Nephron (organoid): ENCODE measurements at regions not wholly inside any gene's neighbourhood (a gene's known extent, or its start where the extent isn't known, plus 50 kb on each side); places are given as distances from the start of the nearest gene placed in this dataset.
A peak's percentile ranks its signal among the peaks of the same experiment; 100 is the strongest.

Source experiments
- H3K27ac Mint-ChIP-seq, 3 experiments: 2 replicates each; pipeline ENCODE4 v1.8.0; 2020; ENCODE audit warnings: mixed read lengths in 3 of 3, mild to moderate bottlenecking in 2 of 3, moderate library complexity in 1 of 3
- H3K27me3 Mint-ChIP-seq: 2 replicates; pipeline ENCODE4 v1.8.0; 2021; ENCODE audit warnings: low read depth, mild to moderate bottlenecking, moderate library complexity, mixed read lengths
- H3K36me3 Mint-ChIP-seq: 2 replicates; pipeline ENCODE4 v1.8.0; 2020; ENCODE audit warnings: low read depth, mixed read lengths
- H3K4me1 Mint-ChIP-seq: 2 replicates; pipeline ENCODE4 v1.8.0; 2020; ENCODE audit warnings: mixed read lengths
- H3K4me3 Mint-ChIP-seq, 3 experiments: 2 replicates each; pipeline ENCODE4 v1.8.0; 2020; ENCODE audit warnings: mild to moderate bottlenecking in 3 of 3, mixed read lengths in 3 of 3, moderate library complexity in 2 of 3
- H3K9me3 Mint-ChIP-seq: 2 replicates; pipeline ENCODE4 v1.8.0; 2020; ENCODE audit warnings: mixed read lengths
- TF ChIP-seq, protein P1 (sequence below), 3 experiments: fragments of 200-600 bp; sonication (generic); IDR thresholded peaks; one replicate each; pipeline ENCODE4 v1.5.0; 2021; ENCODE audit warnings: antibody characterized with exemption in 3 of 3; ENCODE audit not compliant: unreplicated experiment in 3 of 3

DNA sequence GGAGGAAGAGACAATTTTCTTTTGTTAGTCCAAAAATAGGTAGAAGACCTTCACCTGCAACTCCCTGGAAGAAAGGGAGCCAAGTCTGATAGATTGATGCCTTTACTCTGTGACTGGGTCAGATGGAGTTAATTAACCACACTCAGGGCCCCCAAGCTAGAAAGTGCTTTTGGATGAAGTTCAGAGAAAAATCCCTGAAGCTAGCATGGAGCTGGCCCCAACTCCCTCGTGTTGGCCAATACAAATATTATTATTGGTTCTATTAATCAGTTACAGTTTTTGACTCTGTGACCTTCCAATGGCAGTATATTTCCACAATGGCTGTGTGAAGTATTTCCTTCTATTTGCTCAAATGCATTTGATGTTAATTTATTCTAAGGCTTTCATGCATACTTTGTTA is 1753.5 kb downstream of the EFNA5 start:
- peaks cover 22% of the 10 kb centered on the region for H3K4me1 Mint-ChIP-seq
- no peak overlapping the region for H3K4me3 Mint-ChIP-seq
- H3K27ac Mint-ChIP-seq = peak overlapping the region; percentile 77 to 85 (median 79)
- no peaks in the 10 kb centered on the region for H3K27me3 Mint-ChIP-seq
- TF ChIP-seq, protein P1, sequence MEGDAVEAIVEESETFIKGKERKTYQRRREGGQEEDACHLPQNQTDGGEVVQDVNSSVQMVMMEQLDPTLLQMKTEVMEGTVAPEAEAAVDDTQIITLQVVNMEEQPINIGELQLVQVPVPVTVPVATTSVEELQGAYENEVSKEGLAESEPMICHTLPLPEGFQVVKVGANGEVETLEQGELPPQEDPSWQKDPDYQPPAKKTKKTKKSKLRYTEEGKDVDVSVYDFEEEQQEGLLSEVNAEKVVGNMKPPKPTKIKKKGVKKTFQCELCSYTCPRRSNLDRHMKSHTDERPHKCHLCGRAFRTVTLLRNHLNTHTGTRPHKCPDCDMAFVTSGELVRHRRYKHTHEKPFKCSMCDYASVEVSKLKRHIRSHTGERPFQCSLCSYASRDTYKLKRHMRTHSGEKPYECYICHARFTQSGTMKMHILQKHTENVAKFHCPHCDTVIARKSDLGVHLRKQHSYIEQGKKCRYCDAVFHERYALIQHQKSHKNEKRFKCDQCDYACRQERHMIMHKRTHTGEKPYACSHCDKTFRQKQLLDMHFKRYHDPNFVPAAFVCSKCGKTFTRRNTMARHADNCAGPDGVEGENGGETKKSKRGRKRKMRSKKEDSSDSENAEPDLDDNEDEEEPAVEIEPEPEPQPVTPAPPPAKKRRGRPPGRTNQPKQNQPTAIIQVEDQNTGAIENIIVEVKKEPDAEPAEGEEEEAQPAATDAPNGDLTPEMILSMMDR (IDR thresholded peaks at IDR 0.05; ENCODE audit: unreplicated experiment in 3 of 3) = no peak
- peaks cover 8% of the 10 kb centered on the region for H3K36me3 Mint-ChIP-seq
- H3K9me3 Mint-ChIP-seq = peaks cover 5% of the 10 kb centered on the region

DNA sequence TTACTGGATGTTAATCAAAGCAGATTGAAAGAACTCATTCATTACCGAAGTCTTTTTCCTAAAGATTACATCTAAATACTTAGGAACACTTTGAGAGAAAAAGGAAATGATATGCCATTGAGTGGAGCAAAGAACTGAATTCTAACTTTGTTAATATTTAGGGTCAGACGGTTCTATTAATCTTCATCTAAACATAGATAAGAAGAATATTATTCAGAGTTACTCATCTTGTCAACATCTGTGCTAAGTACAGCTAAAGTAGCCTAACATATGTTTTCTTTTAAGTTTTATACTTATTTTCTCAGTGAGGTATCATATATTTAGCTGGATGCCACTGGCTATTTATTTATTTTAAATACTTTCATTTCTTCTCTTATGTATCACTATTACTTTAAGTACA is 1763.7 kb downstream of the EFNA5 start:
- H3K4me1 Mint-ChIP-seq = peaks cover 9% of the 10 kb centered on the region
- TF ChIP-seq, protein P1 (IDR thresholded peaks at IDR 0.05; ENCODE audit: unreplicated experiment in 3 of 3) = no peak
- no peaks in the 10 kb centered on the region for H3K27me3 Mint-ChIP-seq
- no peaks in the 10 kb centered on the region for H3K9me3 Mint-ChIP-seq
- no peaks in the 10 kb centered on the region for H3K36me3 Mint-ChIP-seq
- H3K4me3 Mint-ChIP-seq = no peak overlapping the region
- H3K27ac Mint-ChIP-seq = no peak overlapping the region

DNA sequence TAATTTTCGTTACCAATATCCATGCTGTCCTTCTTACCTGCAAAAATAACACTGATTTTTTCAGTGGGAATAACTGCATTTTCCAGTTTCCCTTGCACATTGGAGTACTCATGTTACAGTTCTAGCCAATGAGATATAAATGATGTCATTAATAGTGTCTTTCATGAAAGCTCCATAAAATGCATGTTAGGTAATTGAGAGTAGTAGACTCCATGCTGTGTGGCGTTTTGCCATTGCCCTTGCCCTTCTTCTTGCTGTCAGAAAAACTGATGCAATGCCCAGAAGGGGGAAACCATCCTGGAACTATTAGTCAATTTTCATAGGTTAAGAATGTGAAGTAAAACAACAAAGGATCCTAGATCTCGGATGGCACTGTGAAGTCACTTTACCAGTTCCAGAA is 1765.3 kb downstream of the EFNA5 start:
- peaks cover 9% of the 10 kb centered on the region for H3K4me1 Mint-ChIP-seq
- no peak overlapping the region for H3K27ac Mint-ChIP-seq
- no peaks in the 10 kb centered on the region for H3K27me3 Mint-ChIP-seq
- H3K36me3 Mint-ChIP-seq = no peaks in the 10 kb centered on the region
- no peak overlapping the region for H3K4me3 Mint-ChIP-seq
- H3K9me3 Mint-ChIP-seq = no peaks in the 10 kb centered on the region
- TF ChIP-seq, protein P1 (IDR thresholded peaks at IDR 0.05; ENCODE audit: unreplicated experiment in 3 of 3) = no peak

DNA sequence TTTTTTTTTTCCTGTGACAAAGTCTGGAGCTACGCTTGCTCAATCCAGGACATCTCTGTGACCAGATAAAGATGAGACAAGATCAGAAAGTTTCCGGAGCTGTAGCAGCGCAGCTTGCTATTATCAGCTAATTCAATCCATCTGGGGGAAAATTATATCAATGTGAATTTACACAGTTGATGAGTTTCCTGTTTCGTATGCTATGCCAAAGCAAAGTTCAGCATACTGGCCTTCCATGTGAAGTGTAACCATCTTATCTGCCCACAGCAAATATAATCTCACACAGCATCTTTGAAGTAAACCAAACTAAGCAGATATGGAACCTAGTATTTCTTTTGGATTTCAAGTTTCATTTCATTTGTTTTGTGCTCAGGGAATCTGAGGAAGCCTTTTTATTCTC is 1767.7 kb downstream of the EFNA5 start:
- peaks cover 10% of the 10 kb centered on the region for H3K4me1 Mint-ChIP-seq
- no peaks in the 10 kb centered on the region for H3K9me3 Mint-ChIP-seq
- no peaks in the 10 kb centered on the region for H3K36me3 Mint-ChIP-seq
- peak overlapping the region; percentile 33 to 82 (median 73) for H3K27ac Mint-ChIP-seq
- H3K4me3 Mint-ChIP-seq = no peak overlapping the region
- H3K27me3 Mint-ChIP-seq = no peaks in the 10 kb centered on the region
- TF ChIP-seq, protein P1 (IDR thresholded peaks at IDR 0.05; ENCODE audit: unreplicated experiment in 3 of 3) = no peak

DNA sequence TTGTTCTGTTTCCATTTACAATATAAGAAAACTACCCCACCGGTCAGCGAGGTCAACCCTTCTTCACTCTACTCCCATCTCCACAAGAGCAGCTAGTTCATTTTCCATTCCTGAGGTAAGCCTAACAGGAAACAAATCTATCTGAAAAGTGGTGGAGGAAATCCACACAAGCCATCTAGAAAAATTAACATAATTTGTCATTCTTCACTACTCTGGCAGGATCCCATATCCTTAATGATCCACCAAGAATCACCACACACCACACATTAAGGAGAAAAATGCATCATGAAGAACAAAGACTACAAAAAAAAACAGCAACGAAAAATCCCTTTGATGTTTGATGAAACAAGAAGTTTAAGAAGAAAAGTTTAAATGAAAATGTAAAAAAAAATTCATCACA is 1771.0 kb downstream of the EFNA5 start:
- TF ChIP-seq, protein P1 (IDR thresholded peaks at IDR 0.05; ENCODE audit: unreplicated experiment in 3 of 3) = no peak
- H3K27ac Mint-ChIP-seq = peak overlapping the region in 1 of 3 experiments; percentile 21
- H3K4me3 Mint-ChIP-seq = no peak overlapping the region
- no peaks in the 10 kb centered on the region for H3K27me3 Mint-ChIP-seq
- no peaks in the 10 kb centered on the region for H3K9me3 Mint-ChIP-seq
- H3K4me1 Mint-ChIP-seq = peaks cover 18% of the 10 kb centered on the region
- H3K36me3 Mint-ChIP-seq = no peaks in the 10 kb centered on the region

- H3K4me1 Mint-ChIP-seq = peaks cover 16% of the 10 kb centered on the region
- H3K36me3 Mint-ChIP-seq = no peaks in the 10 kb centered on the region
- H3K27me3 Mint-ChIP-seq = no peaks in the 10 kb centered on the region
- H3K4me3 Mint-ChIP-seq = no peak overlapping the region
- H3K27ac Mint-ChIP-seq = peak overlapping the region in 2 of 3 experiments; percentile 16 to 31
- TF ChIP-seq, protein P1 (IDR thresholded peaks at IDR 0.05; ENCODE audit: unreplicated experiment in 3 of 3) = no peak
- no peaks in the 10 kb centered on the region for H3K9me3 Mint-ChIP-seq
These were observed 1772.6 kb downstream of the EFNA5 start for GRCh38 chr5:105898183-105898582.
